Testis (tissue), 2 donors: ENCODE measurements at regions not wholly inside any gene's neighbourhood (a gene's known extent, or its start where the extent isn't known, plus 50 kb on each side); places are given as distances from the start of the nearest gene placed in this dataset.

Experiments
- DNase-seq: peaks from one replicate; pipeline ENCODE4 v3.0.0-alpha.2; 2019
- H3K27ac ChIP-seq, 2 donors: fragments of 200-600 bp; sonication (generic); one replicate each; pipeline ENCODE4 v1.5.1; 2019
- H3K27me3 ChIP-seq: fragments of 200-600 bp; sonication (generic); one replicate; pipeline ENCODE4 v1.5.1; 2019
- H3K36me3 ChIP-seq: fragments of 200-600 bp; sonication (generic); one replicate; pipeline ENCODE4 v1.5.1; 2017; ENCODE audit warnings: low read depth; ENCODE audit errors: missing control alignments
- H3K4me1 ChIP-seq: fragments of 200-600 bp; sonication (generic); one replicate; pipeline ENCODE4 v1.5.1; 2019
- H3K4me3 ChIP-seq, 2 donors: fragments of 200-600 bp; sonication (generic); one replicate each; pipeline ENCODE4 v1.5.1; 2017 to 2019
- H3K9me3 ChIP-seq: fragments of 200-600 bp; sonication (generic); one replicate; pipeline ENCODE4 v1.5.1; 2017
- POLR2A ChIP-seq: fragments of 450-650 bp; IDR thresholded peaks from one replicate; pipeline ENCODE4 v1.6.1; 2017; ENCODE audit warnings: antibody characterized with exemption, mild to moderate bottlenecking, moderate library complexity
- WGBS, 2 donors: methylation state at CpG; one replicate each; pipeline ENCODE4 v1.1.5; 2018; 5-methylcytosine and 5-hydroxymethylcytosine counted together
- intact Hi-C: fragments of 100-400 bp; cut with DNase I; formaldehyde crosslinking; loops from one replicate; pipeline ENCODE4 v1.15.1; 2023; ENCODE audit warnings: low total_unique reads
- TF ChIP-seq, protein P1 (sequence below), 3 experiments: fragments of 450-650 bp in 2 of 3; fragments of 200-600 bp in 1 of 3; sonication (generic) in 1 of 3; IDR thresholded peaks; one replicate each; pipeline ENCODE4 v1.5.1; 2016 to 2019; ENCODE audit warnings: antibody characterized with exemption in 3 of 3, mild to moderate bottlenecking in 2 of 3, moderate library complexity in 1 of 3

DNA sequence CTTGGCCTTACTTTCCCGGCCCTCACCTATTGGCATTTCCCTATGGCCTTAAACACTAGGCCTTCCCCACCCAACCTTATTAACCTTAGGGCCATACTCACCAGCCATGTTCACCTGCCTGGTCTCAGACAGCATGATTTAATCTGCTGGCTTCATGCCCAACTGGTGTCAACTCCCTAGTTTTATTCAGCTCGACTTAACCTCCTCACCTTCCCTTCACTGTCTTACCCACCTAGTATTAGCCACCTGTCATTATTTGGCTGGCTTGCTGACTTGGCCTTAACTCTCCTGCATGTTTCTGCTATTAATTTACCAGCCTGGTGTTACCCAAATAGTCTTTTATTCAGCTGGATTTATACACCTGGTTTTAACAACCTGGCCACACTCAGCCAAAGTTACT lies 136.0 kb upstream of the ZSWIM2 start:
- H3K27me3 ChIP-seq, result no peaks in the 10 kb centered on the region
- H3K36me3 ChIP-seq, result no peaks in the 10 kb centered on the region
- TF ChIP-seq POLR2A, result no peak
- no peak overlapping the region for H3K27ac ChIP-seq
- no peaks in the 10 kb centered on the region for H3K4me1 ChIP-seq
- intact Hi-C loops, result no loop called here
- no peak for DNase-seq
- no peaks in the 10 kb centered on the region for H3K9me3 ChIP-seq
- 82 to 86% methylated on average over 2 of the region's 2 CpGs for WGBS, 2 donors
- no peak overlapping the region for H3K4me3 ChIP-seq

DNA sequence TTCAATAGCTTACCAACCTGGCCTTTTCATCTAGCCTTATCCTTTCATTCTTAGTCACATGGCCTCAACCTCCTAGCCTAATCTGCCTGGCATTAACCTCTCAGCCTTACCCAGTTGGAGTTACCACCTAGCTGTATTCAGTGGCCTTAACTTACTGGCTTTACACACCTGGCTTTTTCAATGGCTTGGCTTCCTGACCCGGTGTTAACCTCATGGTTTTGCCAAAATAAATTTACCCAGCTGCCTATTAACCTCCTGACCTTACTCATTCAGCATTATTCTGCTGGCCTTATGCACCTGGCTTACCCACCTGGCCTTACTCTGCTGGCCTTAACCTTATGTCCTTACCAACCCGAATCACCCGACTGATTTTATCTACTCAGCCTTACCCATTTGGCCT lies 135.5 kb upstream of the ZSWIM2 start:
- TF ChIP-seq POLR2A, result no peak
- TF ChIP-seq, protein P1, sequence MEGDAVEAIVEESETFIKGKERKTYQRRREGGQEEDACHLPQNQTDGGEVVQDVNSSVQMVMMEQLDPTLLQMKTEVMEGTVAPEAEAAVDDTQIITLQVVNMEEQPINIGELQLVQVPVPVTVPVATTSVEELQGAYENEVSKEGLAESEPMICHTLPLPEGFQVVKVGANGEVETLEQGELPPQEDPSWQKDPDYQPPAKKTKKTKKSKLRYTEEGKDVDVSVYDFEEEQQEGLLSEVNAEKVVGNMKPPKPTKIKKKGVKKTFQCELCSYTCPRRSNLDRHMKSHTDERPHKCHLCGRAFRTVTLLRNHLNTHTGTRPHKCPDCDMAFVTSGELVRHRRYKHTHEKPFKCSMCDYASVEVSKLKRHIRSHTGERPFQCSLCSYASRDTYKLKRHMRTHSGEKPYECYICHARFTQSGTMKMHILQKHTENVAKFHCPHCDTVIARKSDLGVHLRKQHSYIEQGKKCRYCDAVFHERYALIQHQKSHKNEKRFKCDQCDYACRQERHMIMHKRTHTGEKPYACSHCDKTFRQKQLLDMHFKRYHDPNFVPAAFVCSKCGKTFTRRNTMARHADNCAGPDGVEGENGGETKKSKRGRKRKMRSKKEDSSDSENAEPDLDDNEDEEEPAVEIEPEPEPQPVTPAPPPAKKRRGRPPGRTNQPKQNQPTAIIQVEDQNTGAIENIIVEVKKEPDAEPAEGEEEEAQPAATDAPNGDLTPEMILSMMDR (IDR thresholded peaks at IDR 0.05), result no peak
- 85 to 90% methylated on average over 3 of the region's 3 CpGs for WGBS, 2 donors
- no peak for DNase-seq

DNA sequence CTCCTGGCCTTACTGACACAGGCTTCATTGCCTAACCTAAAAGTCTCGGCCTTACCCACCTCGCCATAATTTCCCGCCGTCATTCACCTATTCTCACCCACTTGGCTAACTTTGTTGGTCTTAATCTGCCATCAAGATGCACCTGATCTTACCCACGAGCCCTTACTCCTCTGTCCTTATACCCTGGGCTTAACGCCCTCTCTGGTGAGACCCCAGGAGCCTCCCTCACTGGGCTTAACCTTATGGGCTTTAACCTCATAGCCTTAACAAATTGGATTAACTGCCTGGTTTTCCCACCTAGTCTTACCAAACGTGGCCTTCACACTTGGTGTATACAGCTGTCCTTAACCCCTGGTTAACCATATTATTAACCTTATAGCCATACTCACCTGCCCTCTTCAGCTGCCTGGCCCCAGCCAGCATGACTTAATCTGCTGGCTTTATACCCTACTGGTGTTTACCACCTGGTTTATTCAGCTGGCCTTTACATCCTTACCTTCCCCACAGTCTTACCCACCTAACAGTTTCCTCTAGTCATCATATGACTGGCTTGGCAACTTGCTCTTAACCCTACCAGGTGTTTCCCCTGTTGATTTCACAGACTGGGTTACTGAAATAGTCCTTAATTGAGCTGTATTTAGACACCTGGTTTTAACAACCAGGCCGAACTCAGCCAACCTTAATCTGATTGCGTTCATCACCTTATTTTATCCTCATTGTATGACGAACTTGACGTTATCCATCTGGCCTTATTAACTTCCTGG lies 132.0 kb upstream of the ZSWIM2 start:
- TF ChIP-seq, protein P1 (IDR thresholded peaks at IDR 0.05), result no peak
- TF ChIP-seq POLR2A, result no peak
- intact Hi-C loops, result no loop called here
- H3K4me3 ChIP-seq, result no peak overlapping the region
- H3K36me3 ChIP-seq, result no peaks in the 10 kb centered on the region
- no peak overlapping the region for H3K27ac ChIP-seq
- no peaks in the 10 kb centered on the region for H3K27me3 ChIP-seq
- no peaks in the 10 kb centered on the region for H3K9me3 ChIP-seq
- 91 to 92% methylated on average over 11 of the region's 11 CpGs for WGBS, 2 donors
- no peak for DNase-seq
- H3K4me1 ChIP-seq, result no peaks in the 10 kb centered on the region

More for the DNA sequence above, 135.5 kb upstream of the ZSWIM2 start:
- Histone ChIP-seq H3K27me3 (no peaks in the 10 kb centered on the region), H3K36me3 (no peaks in the 10 kb centered on the region), H3K4me3 (no peak overlapping the region), H3K4me1 (no peaks in the 10 kb centered on the region), H3K9me3 (no peaks in the 10 kb centered on the region), H3K27ac (no peak overlapping the region)
- intact Hi-C loops, result no loop called here

DNA sequence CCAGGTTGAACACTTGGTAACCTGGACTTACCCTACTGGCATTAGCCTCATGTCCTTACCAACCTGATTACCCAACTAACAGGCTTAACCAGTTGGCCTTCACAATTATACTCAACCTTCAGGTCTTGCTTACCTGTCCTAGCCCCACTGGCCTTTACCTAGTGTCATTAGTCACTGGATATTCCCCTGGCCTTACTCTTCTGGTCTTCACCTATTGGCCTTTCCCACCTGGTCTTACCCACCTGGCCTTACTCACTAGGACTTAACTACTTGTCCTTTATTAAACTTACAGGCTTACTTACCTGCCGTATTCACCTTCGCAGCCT lies 131.1 kb upstream of the ZSWIM2 start:
- Histone ChIP-seq H3K27ac (no peak overlapping the region), H3K27me3 (no peaks in the 10 kb centered on the region), H3K4me3 (no peak overlapping the region), H3K36me3 (no peaks in the 10 kb centered on the region), H3K9me3 (no peaks in the 10 kb centered on the region), H3K4me1 (no peaks in the 10 kb centered on the region)
- 91 to 96% methylated on average over 2 of the region's 2 CpGs for WGBS, 2 donors
- TF ChIP-seq, protein P1 (IDR thresholded peaks at IDR 0.05), result no peak
- no peak for TF ChIP-seq POLR2A
- no peak for DNase-seq
- intact Hi-C loops, result no loop called here

DNA sequence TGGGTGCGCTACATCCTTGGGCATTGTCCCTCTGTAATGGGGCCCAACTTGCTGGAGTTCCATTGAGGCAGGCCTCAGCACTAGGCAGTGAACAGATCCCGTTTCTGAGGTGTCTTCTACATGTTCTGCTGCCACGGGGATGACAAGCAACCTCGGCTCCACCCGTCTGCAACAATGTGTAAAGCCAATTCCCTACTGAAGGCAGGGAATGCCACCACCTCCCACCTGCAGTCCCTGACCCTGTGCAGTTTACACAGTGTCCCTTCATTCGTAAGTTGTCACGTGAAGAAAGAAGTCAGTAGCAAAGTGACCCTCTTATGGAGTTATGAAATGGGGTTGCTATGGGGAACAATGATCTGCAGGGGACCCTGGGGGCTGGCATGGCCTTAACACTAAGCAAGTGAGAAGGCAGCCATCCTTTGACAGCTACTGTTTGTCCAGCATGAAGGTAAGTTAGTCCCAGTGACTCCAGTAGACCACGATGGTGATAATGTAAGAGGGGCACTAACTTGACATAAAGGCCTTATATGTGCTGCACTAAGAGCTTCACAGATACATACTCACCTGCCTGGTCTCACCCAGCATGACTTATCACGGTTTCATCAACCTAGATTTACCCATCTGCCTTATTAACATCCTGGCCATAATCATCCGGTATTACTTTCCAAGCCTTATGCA lies 130.6 kb upstream of the ZSWIM2 start:
- TF ChIP-seq POLR2A, result no peak
- TF ChIP-seq, protein P1 (IDR thresholded peaks at IDR 0.05), result no peak
- H3K4me1 ChIP-seq, result no peaks in the 10 kb centered on the region
- intact Hi-C loops, result no loop called here
- H3K27ac ChIP-seq, result no peak overlapping the region
- DNase-seq, result no peak
- H3K9me3 ChIP-seq, result no peaks in the 10 kb centered on the region
- WGBS, 2 donors, result 91 to 98% methylated on average over 10 of the region's 10 CpGs
- H3K4me3 ChIP-seq, result no peak overlapping the region
- H3K36me3 ChIP-seq, result no peaks in the 10 kb centered on the region
- H3K27me3 ChIP-seq, result no peaks in the 10 kb centered on the region
